B cell (primary cell): ENCODE measurements at regions not wholly inside any gene's neighbourhood (a gene's known extent, or its start where the extent isn't known, plus 50 kb on each side); places are given as distances from the start of the nearest gene placed in this dataset.

ENCODE experiments used
- ATAC-seq: fragments of 200-7000 bp; cut with Tn5 transposase; one replicate; pipeline ENCODE4 v1.10.0; 2021; ENCODE audit warnings: low read depth, mild to moderate bottlenecking, moderate number of reproducible peaks, moderate library complexity
- CTCF ChIA-PET: fragments of 350-600 bp; sonication (Branson Sonifier 250); formaldehyde crosslinking; loops from one replicate; lab custom pipeline; 2021; ENCODE audit warnings: antibody characterized with exemption, inconsistent platforms; lab: Charles Lee
- POLR2A ChIA-PET: fragments of 350-600 bp; sonication (Branson Sonifier 250); formaldehyde crosslinking; loops from one replicate; lab custom pipeline; 2021; ENCODE audit warnings: antibody characterized with exemption; lab: Charles Lee
- DNase-seq: peaks from one replicate; pipeline ENCODE4 v3.0.0; 2013
- H2AFZ ChIP-seq: 2 replicates; pipeline ENCODE4 v1.6.1; 2012; ENCODE audit warnings: mild to moderate bottlenecking, low read depth, low read length; ENCODE audit not compliant: insufficient read depth, poor library complexity, severe bottlenecking
- H3K27ac ChIP-seq, 2 donors: 1 replicate in 1 of 2; 2 replicates in 1 of 2; pipeline ENCODE4 v1.5.1; 2012 to 2013; ENCODE audit warnings: low read length in 2 of 2, mild to moderate bottlenecking in 2 of 2, moderate library complexity in 1 of 2
- H3K27me3 ChIP-seq, 4 experiments: fragments of 200-600 bp in 1 of 4; sonication (generic) in 1 of 4; replicated peaks in 1 of 4; 1 replicate in 2 of 4; 2 replicates in 2 of 4; pipeline versions ENCODE4 v1.6.1 to v1.7.0; 2013 to 2016; ENCODE audit warnings: low read length in 3 of 4, mild to moderate bottlenecking in 2 of 4, mixed read lengths in 1 of 4, moderate library complexity in 1 of 4; ENCODE audit not compliant: insufficient read depth in 4 of 4, control insufficient read depth in 3 of 4; ENCODE audit errors: control extremely low read depth in 1 of 4
- H3K36me3 ChIP-seq, 2 experiments: replicated peaks in 1 of 2; 1 replicate in 1 of 2; 2 replicates in 1 of 2; pipeline versions ENCODE4 v1.6.1 to v1.7.1; 2013; ENCODE audit warnings: low read length in 1 of 2; ENCODE audit not compliant: insufficient read depth in 2 of 2, control insufficient read depth in 1 of 2; ENCODE audit errors: control extremely low read depth in 1 of 2, extremely low read depth in 1 of 2
- H3K4me1 ChIP-seq, 2 donors: fragments of 200-600 bp in 1 of 2; sonication (generic) in 1 of 2; 1 replicate in 1 of 2; 2 replicates in 1 of 2; pipeline versions ENCODE4 v1.5.1 to v1.6.1; 2013 to 2017; ENCODE audit warnings: low read length in 2 of 2; ENCODE audit not compliant: control insufficient read depth in 2 of 2, insufficient read depth in 2 of 2
- H3K4me2 ChIP-seq: replicated peaks from 2 replicates; pipeline ENCODE3; 2012; ENCODE audit warnings: mild to moderate bottlenecking, low read depth, low read length; ENCODE audit not compliant: poor library complexity, severe bottlenecking
- H3K4me3 ChIP-seq, 5 experiments: fragments of 200-600 bp in 1 of 5; sonication (generic) in 1 of 5; 1 replicate in 3 of 5; 2 replicates in 2 of 5; pipeline versions ENCODE4 v1.5.1 to v1.7.0; 2011 to 2016; ENCODE audit warnings: low read length in 4 of 5, mild to moderate bottlenecking in 4 of 5, low read depth in 2 of 5, control low read depth in 1 of 5, moderate library complexity in 1 of 5; ENCODE audit not compliant: insufficient read depth in 1 of 5; ENCODE audit errors: control extremely low read depth in 1 of 5, extremely low read depth in 1 of 5
- H3K79me2 ChIP-seq: fragments of 200-600 bp; sonication (generic); one replicate; pipeline ENCODE4 v1.6.0; 2016; ENCODE audit warnings: low read length; ENCODE audit not compliant: control insufficient read depth, insufficient read depth
- H3K9ac ChIP-seq: fragments of 200-600 bp; sonication (generic); 2 replicates; pipeline ENCODE4 v1.6.1; 2017; ENCODE audit warnings: mild to moderate bottlenecking, low read length, moderate library complexity
- H3K9me3 ChIP-seq, 3 donors: one replicate each; pipeline versions ENCODE4 v1.6.1 to v1.7.1; 2013; ENCODE audit warnings: low read length in 2 of 3; ENCODE audit not compliant: control insufficient read depth in 2 of 3, insufficient read depth in 1 of 3; ENCODE audit errors: control extremely low read depth in 1 of 3
- H4K20me1 ChIP-seq: 2 replicates; pipeline ENCODE4 v1.6.0; 2012; ENCODE audit warnings: mild to moderate bottlenecking, low read length; ENCODE audit not compliant: insufficient read depth, control insufficient read depth, poor library complexity, severe bottlenecking
- H3K27ac Mint-ChIP-seq: one replicate; pipeline ENCODE4 v1.8.0; 2021; ENCODE audit warnings: mixed read lengths
- H3K27me3 Mint-ChIP-seq: one replicate; pipeline ENCODE4 v1.8.0; 2021; ENCODE audit warnings: mixed read lengths
- H3K4me1 Mint-ChIP-seq: one replicate; pipeline ENCODE4 v1.8.0; 2021; ENCODE audit warnings: mixed read lengths
- H3K4me3 Mint-ChIP-seq: one replicate; pipeline ENCODE4 v1.8.0; 2021; ENCODE audit warnings: mixed read lengths
- H3K9me3 Mint-ChIP-seq: one replicate; pipeline ENCODE4 v1.8.0; 2022; ENCODE audit warnings: mixed read lengths; ENCODE audit not compliant: insufficient read depth
- EZH2 ChIP-seq: IDR thresholded peaks from 2 replicates; pipeline ENCODE4 v1.6.1; 2012; ENCODE audit warnings: borderline replicate concordance, low read depth, mild to moderate bottlenecking, moderate library complexity, low read length; ENCODE audit not compliant: insufficient read depth, poor library complexity, severe bottlenecking
- WGBS: methylation state at CpG from one replicate; pipeline ENCODE4 v1.1.5; 2013; ENCODE audit warnings: missing lambda C conversion rate; ENCODE audit not compliant: insufficient coverage; 5-methylcytosine and 5-hydroxymethylcytosine counted together
- intact Hi-C: fragments of 100-400 bp; cut with micrococcal nuclease; formaldehyde crosslinking; loops from one replicate; pipeline ENCODE4 v1.10.0; 2022
- TF ChIP-seq, protein P1 (sequence below): fragments of 200-600 bp; IDR thresholded peaks from one replicate; pipeline ENCODE4 v1.8.0; 2022; ENCODE audit warnings: antibody characterized with exemption, mild to moderate bottlenecking

DNA sequence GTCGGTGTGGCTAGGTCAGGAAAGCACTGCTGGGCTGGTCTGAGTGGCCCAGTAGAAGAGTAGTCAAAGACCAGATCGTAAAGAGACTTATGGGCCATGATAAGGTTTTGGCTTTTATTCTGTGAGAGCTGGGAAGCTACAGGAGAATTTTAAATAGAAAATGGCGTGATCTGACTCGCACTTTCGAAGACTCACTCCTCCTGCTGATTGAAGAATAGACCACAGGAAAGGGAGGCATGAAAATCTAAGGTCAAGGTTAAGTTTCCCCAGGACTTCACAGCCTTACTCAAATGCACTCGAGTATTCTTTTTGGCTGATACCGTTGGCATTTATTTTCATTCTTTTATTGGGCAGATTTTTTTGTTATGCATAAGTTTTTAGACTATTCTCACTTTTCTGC, 231.4 kb upstream of the ANKRD50 start:
- H3K27me3 Mint-ChIP-seq: no peaks in the 10 kb centered on the region
- H3K4me1 ChIP-seq: no peaks in the 10 kb centered on the region
- H2AFZ ChIP-seq: no peak overlapping the region
- H3K27ac ChIP-seq: no peak overlapping the region
- intact Hi-C loops: no loop called here
- CTCF ChIA-PET: no interaction called here
- no peaks in the 10 kb centered on the region for H3K79me2 ChIP-seq
- no peak overlapping the region for H3K9ac ChIP-seq
- no peak overlapping the region for H3K4me3 ChIP-seq
- POLR2A ChIA-PET: no interaction called here
- no peak for DNase-seq
- no peak overlapping the region for H3K4me3 Mint-ChIP-seq
- H3K27ac Mint-ChIP-seq: no peak overlapping the region
- no peaks in the 10 kb centered on the region for H3K9me3 ChIP-seq
- no peak for ATAC-seq
- TF ChIP-seq, protein P1, sequence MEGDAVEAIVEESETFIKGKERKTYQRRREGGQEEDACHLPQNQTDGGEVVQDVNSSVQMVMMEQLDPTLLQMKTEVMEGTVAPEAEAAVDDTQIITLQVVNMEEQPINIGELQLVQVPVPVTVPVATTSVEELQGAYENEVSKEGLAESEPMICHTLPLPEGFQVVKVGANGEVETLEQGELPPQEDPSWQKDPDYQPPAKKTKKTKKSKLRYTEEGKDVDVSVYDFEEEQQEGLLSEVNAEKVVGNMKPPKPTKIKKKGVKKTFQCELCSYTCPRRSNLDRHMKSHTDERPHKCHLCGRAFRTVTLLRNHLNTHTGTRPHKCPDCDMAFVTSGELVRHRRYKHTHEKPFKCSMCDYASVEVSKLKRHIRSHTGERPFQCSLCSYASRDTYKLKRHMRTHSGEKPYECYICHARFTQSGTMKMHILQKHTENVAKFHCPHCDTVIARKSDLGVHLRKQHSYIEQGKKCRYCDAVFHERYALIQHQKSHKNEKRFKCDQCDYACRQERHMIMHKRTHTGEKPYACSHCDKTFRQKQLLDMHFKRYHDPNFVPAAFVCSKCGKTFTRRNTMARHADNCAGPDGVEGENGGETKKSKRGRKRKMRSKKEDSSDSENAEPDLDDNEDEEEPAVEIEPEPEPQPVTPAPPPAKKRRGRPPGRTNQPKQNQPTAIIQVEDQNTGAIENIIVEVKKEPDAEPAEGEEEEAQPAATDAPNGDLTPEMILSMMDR: no peak
- no peak for TF ChIP-seq EZH2
- no peaks in the 10 kb centered on the region for H3K9me3 Mint-ChIP-seq
- H3K4me1 Mint-ChIP-seq: no peaks in the 10 kb centered on the region
- WGBS: 63% methylated on average over 1 of the region's 7 CpGs
- H4K20me1 ChIP-seq: no peaks in the 10 kb centered on the region
- no peak overlapping the region for H3K4me2 ChIP-seq
- no peaks in the 10 kb centered on the region for H3K36me3 ChIP-seq
- H3K27me3 ChIP-seq: no peaks in the 10 kb centered on the region

DNA sequence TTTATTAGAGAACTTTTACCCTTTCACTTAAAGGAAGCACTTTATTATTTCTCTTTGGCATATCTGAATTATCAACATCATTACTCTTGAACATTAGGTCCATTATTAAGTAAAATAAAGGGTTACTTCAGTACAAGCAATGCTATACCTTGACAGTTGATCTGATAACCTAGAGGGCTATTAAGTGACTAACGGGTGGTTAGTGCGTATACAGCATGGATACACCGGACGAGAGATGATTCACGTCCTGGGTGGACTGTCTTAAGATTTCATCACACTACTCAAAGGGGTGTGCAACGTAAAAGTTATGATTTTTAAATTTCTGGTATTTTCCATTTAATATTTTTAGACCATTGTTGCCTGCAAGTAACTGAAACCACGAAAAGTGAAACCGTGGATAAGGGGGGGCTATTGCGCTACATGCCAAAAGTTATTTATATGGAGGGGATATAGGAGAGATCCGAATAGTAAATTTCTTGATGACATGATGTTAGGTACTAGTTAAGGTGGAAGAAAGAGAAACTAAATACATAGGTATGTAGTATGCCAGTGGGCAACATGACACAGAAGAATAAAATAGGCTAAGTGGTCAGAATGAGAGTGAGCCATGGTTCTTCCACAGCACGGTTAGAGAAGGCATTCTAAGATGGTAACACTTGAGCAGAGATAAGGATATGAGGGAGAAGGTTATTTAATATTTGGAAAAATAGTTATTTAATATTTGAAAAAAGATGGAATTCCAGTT, 230.8 kb upstream of the ANKRD50 start:
- Mint-ChIP-seq H3K9me3 (no peaks in the 10 kb centered on the region), H3K4me3 (no peak overlapping the region), H3K4me1 (no peaks in the 10 kb centered on the region), H3K27me3 (no peaks in the 10 kb centered on the region), H3K27ac (no peak overlapping the region)
- POLR2A ChIA-PET: no interaction called here
- Histone ChIP-seq H3K27me3 (no peaks in the 10 kb centered on the region), H3K4me2 (no peak overlapping the region), H4K20me1 (no peaks in the 10 kb centered on the region), H3K36me3 (no peaks in the 10 kb centered on the region), H3K4me1 (no peaks in the 10 kb centered on the region), H3K9ac (no peak overlapping the region), H3K27ac (no peak overlapping the region), H3K4me3 (no peak overlapping the region), H3K79me2 (no peaks in the 10 kb centered on the region), H3K9me3 (no peaks in the 10 kb centered on the region), H2AFZ (no peak overlapping the region)
- WGBS: 87% methylated on average over 3 of the region's 11 CpGs
- no peak for TF ChIP-seq EZH2
- TF ChIP-seq, protein P1: no peak
- DNase-seq (no peak), ATAC-seq (no peak)
- CTCF ChIA-PET: no interaction called here
- intact Hi-C loops: no loop called here
